ENCODE measurements at regions not wholly inside any gene's neighbourhood (a gene's known extent, or its start where the extent isn't known, plus 50 kb on each side); places are given as distances from the start of the nearest gene placed in this dataset.

DNA sequence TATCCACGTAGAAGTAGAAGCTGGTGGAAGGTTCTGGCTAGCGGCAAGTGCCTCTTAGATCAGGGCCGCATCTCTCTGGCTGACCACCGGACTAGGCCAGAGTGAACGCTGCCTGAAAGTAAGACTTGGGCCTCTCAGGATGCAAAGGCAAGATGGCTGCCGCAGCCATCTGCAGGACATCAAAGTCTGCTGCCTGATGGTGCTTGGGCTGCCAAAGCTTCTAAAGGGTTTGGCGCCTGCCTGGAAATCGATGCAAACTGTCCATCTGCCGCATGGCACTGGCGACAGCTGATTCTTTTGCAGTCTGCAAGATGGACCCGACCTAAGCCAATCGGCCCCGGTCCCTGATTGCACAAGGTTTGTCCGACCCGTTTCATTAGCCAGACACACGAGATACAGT, 196.7 kb upstream of the TBC1D5 start:
- no peaks in the 10 kb centered on the region for H3K27me3 ChIP-seq (ENCODE audit: control insufficient read depth, extremely low read depth, insufficient read depth, low read length)
- TF ChIP-seq CTCF (optimal IDR thresholded peaks at IDR 0.05 in 1 of 3, IDR thresholded peaks at IDR 0.05 in 1 of 3, conservative IDR thresholded peaks at IDR 0.05 in 1 of 3; ENCODE audit: extremely low read depth in 1 of 3, insufficient read depth in 2 of 3, low read length in 3 of 3), result no peak
- TF ChIP-seq EZH2 (IDR thresholded peaks at IDR 0.05; ENCODE audit: low read length), result no peak
- H2AFZ ChIP-seq (ENCODE audit: control insufficient read depth, low read length), result no peak overlapping the region
- no peak for FAIRE-seq
- no peak overlapping the region for H3K4me2 ChIP-seq (ENCODE audit: control insufficient read depth, extremely low read depth, insufficient read depth, low read depth, low read length)
- DNase-seq (ENCODE audit: low read depth, low spot score), result no peak
- no peak overlapping the region for H3K9ac ChIP-seq (ENCODE audit: control insufficient read depth, extremely low read depth, insufficient read depth, low read length)
- no peaks in the 10 kb centered on the region for H3K9me3 ChIP-seq (ENCODE audit: control insufficient read depth, low read depth, low read length)
- H4K20me1 ChIP-seq (ENCODE audit: control insufficient read depth, extremely low read depth, insufficient read depth, low read length), result no peaks in the 10 kb centered on the region
- no peaks in the 10 kb centered on the region for H3K9me1 ChIP-seq (ENCODE audit: control insufficient read depth, extremely low read depth, insufficient read depth, low read length)
- H3K79me2 ChIP-seq (ENCODE audit: control insufficient read depth, insufficient read depth, low read length), result no peaks in the 10 kb centered on the region
- H3K36me3 ChIP-seq (ENCODE audit: control insufficient read depth in 2 of 2, extremely low read depth in 1 of 2, insufficient read depth in 2 of 2, low read length in 2 of 2), result no peaks in the 10 kb centered on the region
- dilution Hi-C loops (cut with MboI; ENCODE audit: extremely low pct_ligation_motif_present, low sequenced_read_pairs), result no loop called here
- H3K27ac ChIP-seq (ENCODE audit: control insufficient read depth, insufficient read depth, low read length), result no peak overlapping the region
- H3K4me1 ChIP-seq (ENCODE audit: control insufficient read depth, extremely low read depth, insufficient read depth, low read length), result no peaks in the 10 kb centered on the region
- no peak overlapping the region for H3K4me3 ChIP-seq (ENCODE audit: control insufficient read depth in 2 of 3, extremely low read depth in 1 of 3, insufficient read depth in 2 of 3, low read depth in 1 of 3, low read length in 3 of 3)

DNA sequence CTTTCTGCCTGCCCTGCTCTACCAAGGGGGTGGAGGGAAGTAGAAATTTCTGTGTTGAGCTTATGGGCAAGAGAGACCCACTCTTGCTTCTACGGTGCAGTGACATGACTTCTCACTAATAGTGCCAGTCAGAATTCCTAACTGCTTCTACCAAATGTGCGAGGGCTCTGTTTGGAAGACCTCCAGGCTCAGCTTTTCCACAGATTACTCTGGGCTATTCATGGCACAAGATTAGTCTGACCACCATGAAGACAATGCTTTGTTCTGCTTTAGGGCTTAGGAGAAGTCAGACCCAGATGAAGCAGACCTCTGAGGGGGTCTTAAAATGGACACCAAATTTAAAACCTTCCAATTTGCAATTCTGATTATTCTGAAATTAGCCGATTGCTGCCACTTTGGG, 195.9 kb upstream of the TBC1D5 start:
- no peaks in the 10 kb centered on the region for H3K4me1 ChIP-seq (ENCODE audit: control insufficient read depth, extremely low read depth, insufficient read depth, low read length)
- H3K4me2 ChIP-seq (ENCODE audit: control insufficient read depth, extremely low read depth, insufficient read depth, low read depth, low read length), result no peak overlapping the region
- dilution Hi-C loops (cut with MboI; ENCODE audit: extremely low pct_ligation_motif_present, low sequenced_read_pairs), result no loop called here
- TF ChIP-seq CTCF (optimal IDR thresholded peaks at IDR 0.05 in 1 of 3, IDR thresholded peaks at IDR 0.05 in 1 of 3, conservative IDR thresholded peaks at IDR 0.05 in 1 of 3; ENCODE audit: extremely low read depth in 1 of 3, insufficient read depth in 2 of 3, low read length in 3 of 3) (no peak), EZH2 (IDR thresholded peaks at IDR 0.05; ENCODE audit: low read length) (no peak)
- DNase-seq (ENCODE audit: low read depth, low spot score) (no peak), FAIRE-seq (no peak)
- no peak overlapping the region for H3K4me3 ChIP-seq (ENCODE audit: control insufficient read depth in 2 of 3, extremely low read depth in 1 of 3, insufficient read depth in 2 of 3, low read depth in 1 of 3, low read length in 3 of 3)
- no peaks in the 10 kb centered on the region for H3K36me3 ChIP-seq (ENCODE audit: control insufficient read depth in 2 of 2, extremely low read depth in 1 of 2, insufficient read depth in 2 of 2, low read length in 2 of 2)
- H3K27ac ChIP-seq (ENCODE audit: control insufficient read depth, insufficient read depth, low read length), result no peak overlapping the region
- no peak overlapping the region for H2AFZ ChIP-seq (ENCODE audit: control insufficient read depth, low read length)
- H3K79me2 ChIP-seq (ENCODE audit: control insufficient read depth, insufficient read depth, low read length), result no peaks in the 10 kb centered on the region
- no peak overlapping the region for H3K9ac ChIP-seq (ENCODE audit: control insufficient read depth, extremely low read depth, insufficient read depth, low read length)
- H3K9me1 ChIP-seq (ENCODE audit: control insufficient read depth, extremely low read depth, insufficient read depth, low read length), result no peaks in the 10 kb centered on the region
- H4K20me1 ChIP-seq (ENCODE audit: control insufficient read depth, extremely low read depth, insufficient read depth, low read length), result no peaks in the 10 kb centered on the region
- no peaks in the 10 kb centered on the region for H3K9me3 ChIP-seq (ENCODE audit: control insufficient read depth, low read depth, low read length)
- no peaks in the 10 kb centered on the region for H3K27me3 ChIP-seq (ENCODE audit: control insufficient read depth, extremely low read depth, insufficient read depth, low read length)
